NCI-H187 treated with DMSO at 0.1 percent for 48 hours (cell line): ENCODE measurements at regions not wholly inside any gene's neighbourhood (a gene's known extent, or its start where the extent isn't known, plus 50 kb on each side); places are given as distances from the start of the nearest gene placed in this dataset.
"Not testable (repeated sequence)": the region's sequence is repeated elsewhere in the genome, so short reads cannot be mapped to it uniquely, and the experiment has no call there.

Source experiments
- DNase-seq: peaks from one replicate; lab custom pipeline; 2025; lab: John Stamatoyannopoulos, UW

GRCh38 chr1:230476622-230477003, 50.5 kb upstream of the PGBD5 start:
- DNase-seq: no peak

GRCh38 chr1:230475856-230476621, 49.9 kb upstream of the PGBD5 start:
- DNase-seq: not testable (repeated sequence)
